ENCODE measurements at regions not wholly inside any gene's neighbourhood (a gene's known extent, or its start where the extent isn't known, plus 50 kb on each side); places are given as distances from the start of the nearest gene placed in this dataset.

GRCh38 chr3:70899816-70900215 is 587.4 kb upstream of the MDFIC2 start:
- DNase-seq, result no peak

- DNase-seq, result no peak
Measured at GRCh38 chr3:70890020-70890394, 577.6 kb upstream of the MDFIC2 start.

GRCh38 chr3:70889162-70890019 is 577.0 kb upstream of the MDFIC2 start:
- no peak for DNase-seq

GRCh38 chr3:70885636-70886035 is 573.2 kb upstream of the MDFIC2 start:
- no peak for DNase-seq

- no peak for DNase-seq
Measured at GRCh38 chr3:70882104-70882503, 569.7 kb upstream of the MDFIC2 start.

- no peak for DNase-seq
Measured at GRCh38 chr3:70880421-70880820, 568.0 kb upstream of the MDFIC2 start.

- DNase-seq, result no peak
Measured at GRCh38 chr3:70876154-70876553, 563.7 kb upstream of the MDFIC2 start.

- no peak for DNase-seq
Measured at GRCh38 chr3:70874196-70874595, 561.8 kb upstream of the MDFIC2 start.

GRCh38 chr3:70873686-70874085 is 561.2 kb upstream of the MDFIC2 start:
- no peak for DNase-seq

GRCh38 chr3:70871909-70872656 is 559.6 kb upstream of the MDFIC2 start:
- DNase-seq, result no peak

GRCh38 chr3:70870576-70870975 is 558.1 kb upstream of the MDFIC2 start:
- no peak for DNase-seq

- no peak for DNase-seq
Measured at GRCh38 chr3:70868561-70868960, 556.1 kb upstream of the MDFIC2 start.

GRCh38 chr3:70863049-70863448 is 550.6 kb upstream of the MDFIC2 start:
- DNase-seq, result no peak

GRCh38 chr3:70861855-70862254 is 549.4 kb upstream of the MDFIC2 start:
- DNase-seq, result no peak

- DNase-seq, result no peak
Measured at GRCh38 chr3:70861234-70861633, 548.8 kb upstream of the MDFIC2 start.

- DNase-seq, result no peak
Measured at GRCh38 chr3:70857916-70858315, 545.5 kb upstream of the MDFIC2 start.

GRCh38 chr3:70856414-70857162 is 544.1 kb upstream of the MDFIC2 start:
- DNase-seq, result no peak

GRCh38 chr3:70855149-70855548 is 542.7 kb upstream of the MDFIC2 start:
- no peak for DNase-seq

GRCh38 chr3:70854108-70854507 is 541.7 kb upstream of the MDFIC2 start:
- DNase-seq, result no peak

- DNase-seq, result no peak
Measured at GRCh38 chr3:70853161-70853944, 540.9 kb upstream of the MDFIC2 start.

- DNase-seq, result no peak
Measured at GRCh38 chr3:70849911-70850699, 537.7 kb upstream of the MDFIC2 start.

Data from NCI-H146 (cell line).